Heart left ventricle (tissue), 16 donors: ENCODE measurements at regions not wholly inside any gene's neighbourhood (a gene's known extent, or its start where the extent isn't known, plus 50 kb on each side); places are given as distances from the start of the nearest gene placed in this dataset.

Experiments
- ATAC-seq, 4 donors: fragments of 200-7000 bp; cut with Tn5 transposase; one replicate each; pipeline ENCODE4 v1.9.1; 2020 to 2022; ENCODE audit warnings: moderate library complexity in 4 of 4, mild to moderate bottlenecking in 3 of 4, moderate number of reproducible peaks in 1 of 4
- DNase-seq, 5 donors: peaks; one replicate each; pipeline ENCODE4 v3.0.0-alpha.2; 2020
- H3K27ac ChIP-seq, 12 donors: fragments of 200-600 bp; sonication (generic) in 4 of 12; one replicate each; pipeline versions ENCODE4 v1.5.0 to v1.8.0; 2016 to 2022; ENCODE audit warnings: mild to moderate bottlenecking in 2 of 12
- H3K27me3 ChIP-seq, 9 donors: fragments of 200-600 bp; sonication (generic) in 2 of 9; one replicate each; pipeline versions ENCODE4 v1.5.1 to v1.8.0; 2016 to 2022; ENCODE audit warnings: mild to moderate bottlenecking in 3 of 9
- H3K36me3 ChIP-seq, 9 donors: fragments of 200-600 bp; sonication (generic) in 2 of 9; one replicate each; pipeline versions ENCODE4 v1.5.0 to v1.8.0; 2018 to 2022; ENCODE audit warnings: mild to moderate bottlenecking in 2 of 9
- H3K4me1 ChIP-seq, 12 donors: fragments of 200-600 bp; sonication (generic) in 4 of 12; one replicate each; pipeline versions ENCODE4 v1.5.0 to v1.8.0; 2016 to 2022; ENCODE audit warnings: mild to moderate bottlenecking in 3 of 12
- H3K4me3 ChIP-seq, 12 donors: fragments of 200-600 bp; sonication (generic) in 4 of 12; one replicate each; pipeline versions ENCODE4 v1.5.0 to v1.8.0; 2017 to 2022; ENCODE audit warnings: mild to moderate bottlenecking in 9 of 12, moderate library complexity in 4 of 12
- H3K9me3 ChIP-seq, 12 donors: fragments of 200-600 bp; sonication (generic) in 4 of 12; one replicate each; pipeline versions ENCODE4 v1.5.0 to v1.8.0; 2016 to 2022; ENCODE audit warnings: mild to moderate bottlenecking in 1 of 12
- CTCF ChIP-seq, 12 donors: fragments of 200-600 bp; sonication (generic) in 4 of 12; IDR thresholded peaks; one replicate each; pipeline versions ENCODE4 v1.5.0 to v1.8.0; 2018 to 2022; ENCODE audit warnings: antibody characterized with exemption in 12 of 12, mild to moderate bottlenecking in 5 of 12
- POLR2A ChIP-seq, 2 donors: fragments of 450-650 bp; IDR thresholded peaks; one replicate each; pipeline ENCODE4 v1.6.1; 2017; ENCODE audit warnings: antibody characterized with exemption in 2 of 2, mild to moderate bottlenecking in 2 of 2, moderate library complexity in 2 of 2
- WGBS, 4 donors: extraction: QIAGEN DNeasy Blood & Tissue Kit in 2 of 4; methylation state at CpG; one replicate each; pipeline versions ENCODE4 v1.1.5 to v1.1.7; 2013 to 2018; 5-methylcytosine and 5-hydroxymethylcytosine counted together
- intact Hi-C, 10 donors: fragments of 100-400 bp; cut with DNase I; formaldehyde crosslinking; loops; one replicate each; pipeline versions ENCODE4 v1.11.1 to v1.14.2; 2022
- donor health status: ischemic (EF 13 %, LVEDD 7.1; RV severe dilation, severe dysfunction).
- donor health status: healthy with polysubstance abuse.
- donor health status: DM: no; HTN: yes; CAD: no.
- donor health status: DM: no; HTN: no; CAD: no.
- donor health status: ischemic (EF 25% LVEDD 6.9; RV normal size, moderate dysfunction).
- donor health status: ischemic (EF 25% LVEDD 5.7; RV mildly dilated, moderate dysfunction).
- donor health status: healthy.
- donor health status: DM: yes; HTN: yes; CAD: no.
- donor health status: ischemic (EF 35%, LVEDD 5.7; RV mildly dilated, moderate dysfunction).
- donor health status: nonischemic (EF 11% LVEDD 7.7; RV severe dilation, severe dysfunction).
- donor health status: DM: yes; HTN: yes; CAD: no.
- donor health status: PGD.
- donor health status: ischemic (EF 29% LVEDD 5.4; RV normal size, mild dysfunction).
- donor health status: nonischemic (EF 23%, LVEDD 6.1; RV moderate dilation, normal function).

- ATAC-seq: no peak
- intact Hi-C loops: no loop called here
- Histone ChIP-seq H3K36me3 (no peaks in the 10 kb centered on the region), H3K4me1 (no peaks in the 10 kb centered on the region), H3K4me3 (no peak overlapping the region), H3K9me3 (peaks cover 0 to 20% (median 0%) of the 10 kb centered on the region in 12 donors), H3K27ac (no peak overlapping the region), H3K27me3 (no peaks in the 10 kb centered on the region)
- TF ChIP-seq POLR2A (IDR thresholded peaks at IDR 0.05) (no peak), CTCF (IDR thresholded peaks at IDR 0.05) (no peak)
- DNase-seq: no peak
Measured at GRCh38 chr12:73221398-73221797, 949.2 kb downstream of the TRHDE start.

- Histone ChIP-seq H3K4me3 (no peak overlapping the region), H3K9me3 (peaks cover 0 to 20% (median 0%) of the 10 kb centered on the region in 12 donors), H3K4me1 (no peaks in the 10 kb centered on the region), H3K27me3 (no peaks in the 10 kb centered on the region), H3K27ac (no peak overlapping the region), H3K36me3 (no peaks in the 10 kb centered on the region)
- ATAC-seq: no peak
- intact Hi-C loops: no loop called here
- no peak for DNase-seq
- TF ChIP-seq CTCF (IDR thresholded peaks at IDR 0.05) (no peak), POLR2A (IDR thresholded peaks at IDR 0.05) (no peak)
Measured at GRCh38 chr12:73221836-73222235, 949.7 kb downstream of the TRHDE start.

DNA sequence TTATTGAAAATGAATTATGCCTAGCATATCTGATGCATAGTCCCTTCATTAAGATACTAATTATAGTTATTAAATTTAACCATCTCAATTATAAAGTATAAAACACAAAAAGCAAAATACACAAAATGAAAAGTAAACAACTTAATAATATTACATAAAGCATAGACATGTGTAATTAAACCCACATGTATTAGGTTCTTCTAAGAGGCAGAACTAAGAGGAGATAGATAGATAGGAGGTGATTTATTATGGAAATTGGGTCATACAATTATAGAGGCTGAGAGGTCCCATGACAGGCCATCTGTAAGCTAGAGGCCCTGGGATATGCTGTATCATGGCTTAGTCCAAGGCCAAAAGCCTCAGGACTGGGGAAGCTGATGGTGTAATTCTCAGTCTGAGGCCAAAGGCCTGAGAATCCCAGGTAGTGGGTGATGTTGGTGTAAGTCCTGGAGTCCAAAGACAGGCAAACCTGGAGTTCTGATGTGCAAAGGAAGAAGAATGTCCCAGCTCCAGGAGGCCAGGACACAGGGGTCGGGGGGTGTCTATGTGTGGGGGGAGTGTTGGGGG is 953.3 kb downstream of the TRHDE start:
- Histone ChIP-seq H3K4me1 (no peaks in the 10 kb centered on the region), H3K36me3 (no peaks in the 10 kb centered on the region), H3K4me3 (no peak overlapping the region), H3K27me3 (no peaks in the 10 kb centered on the region), H3K27ac (no peak overlapping the region), H3K9me3 (peaks cover 0 to 1% (median 0%) of the 10 kb centered on the region in 12 donors)
- intact Hi-C loops: no loop called here
- DNase-seq: no peak
- TF ChIP-seq CTCF (IDR thresholded peaks at IDR 0.05) (no peak), POLR2A (IDR thresholded peaks at IDR 0.05) (no peak)
- 13 to 41% (median 22%) methylated on average over 1 of the region's 1 CpG for WGBS, 4 donors
- ATAC-seq: no peak

DNA sequence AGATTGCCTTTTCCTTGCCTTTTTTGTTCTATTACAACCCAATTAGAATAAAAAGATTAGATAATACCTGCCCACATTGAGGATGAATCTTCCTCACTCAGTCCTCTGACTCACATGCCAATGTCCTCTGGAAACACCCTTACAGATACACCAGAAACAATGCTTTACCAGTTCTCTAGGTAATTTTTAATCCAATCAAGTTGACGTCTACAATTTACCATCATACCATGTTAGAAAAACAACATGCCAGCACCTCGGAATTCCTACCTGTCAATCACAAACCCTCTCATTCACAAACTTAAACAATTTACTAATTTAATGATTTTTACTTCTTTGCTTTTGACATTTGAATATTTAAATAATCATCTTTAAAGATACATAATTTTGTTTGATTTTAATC is 953.8 kb downstream of the TRHDE start:
- H3K27ac ChIP-seq: no peak overlapping the region
- no peak for TF ChIP-seq POLR2A (IDR thresholded peaks at IDR 0.05)
- TF ChIP-seq CTCF (IDR thresholded peaks at IDR 0.05): no peak
- no peak for ATAC-seq
- H3K4me1 ChIP-seq: no peaks in the 10 kb centered on the region
- intact Hi-C loops: no loop called here
- DNase-seq: no peak
- WGBS, 4 donors: 54 to 71% (median 61%) methylated on average over 2 of the region's 2 CpGs
- peaks cover 0 to 2% (median 0%) of the 10 kb centered on the region in 12 donors for H3K9me3 ChIP-seq
- H3K27me3 ChIP-seq: no peaks in the 10 kb centered on the region
- H3K36me3 ChIP-seq: no peaks in the 10 kb centered on the region
- no peak overlapping the region for H3K4me3 ChIP-seq
